OCI-LY3 (cell line): ENCODE measurements at regions not wholly inside any gene's neighbourhood (a gene's known extent, or its start where the extent isn't known, plus 50 kb on each side); places are given as distances from the start of the nearest gene placed in this dataset.

Source experiments
- H2AFZ ChIP-seq: fragments of 200-600, 300-600 bp; shearing (Covaris generic); 2 replicates; pipeline ENCODE4 v1.6.0; 2014; ENCODE audit warnings: antibody characterized with exemption, low read depth, low read length
- H3K27ac ChIP-seq: fragments of 200-600, 300-600 bp; sonication (generic); 2 replicates; pipeline ENCODE4 v1.5.1; 2014; ENCODE audit warnings: mild to moderate bottlenecking, low read length, moderate library complexity, mixed read lengths
- H3K27me3 ChIP-seq: fragments of 200-600, 300-600 bp; sonication (generic); 2 replicates; pipeline ENCODE4 v1.6.1; 2014; ENCODE audit warnings: low read depth, low read length, mixed read lengths
- H3K36me3 ChIP-seq: fragments of 200-600, 300-600 bp; sonication (generic); replicated peaks from 2 replicates; pipeline ENCODE3; 2014; ENCODE audit warnings: low read depth, low read length, mixed read lengths
- H3K4me1 ChIP-seq: fragments of 300-600, 200-600 bp; sonication (generic); 2 replicates; pipeline ENCODE4 v1.6.1; 2014; ENCODE audit warnings: low read length, mixed read lengths
- H3K4me2 ChIP-seq: fragments of 200-600, 300-600 bp; sonication (generic); 2 replicates; pipeline ENCODE4 v1.6.1; 2014; ENCODE audit warnings: low read length, mixed read lengths
- H3K4me3 ChIP-seq: fragments of 300-600, 200-600 bp; sonication (generic); 2 replicates; pipeline ENCODE4 v1.5.1; 2014; ENCODE audit warnings: antibody characterized with exemption, mild to moderate bottlenecking, low read length, moderate library complexity
- H3K79me2 ChIP-seq: fragments of 300-600, 200-600 bp; shearing (Covaris generic); 2 replicates; pipeline ENCODE4 v1.6.1; 2014; ENCODE audit warnings: mild to moderate bottlenecking, low read length, mixed read lengths
- H3K9ac ChIP-seq: fragments of 300-600, 200-600 bp; shearing (Covaris generic); 2 replicates; pipeline ENCODE4 v1.6.0; 2014; ENCODE audit warnings: mild to moderate bottlenecking, low read length, moderate library complexity
- H3K9me3 ChIP-seq: fragments of 200-600, 300-600 bp; shearing (Covaris generic); 2 replicates; pipeline ENCODE4 v1.6.1; 2014; ENCODE audit warnings: low read length, mixed read lengths; ENCODE audit not compliant: insufficient read depth
- H4K20me1 ChIP-seq: fragments of 200-600, 300-600 bp; sonication (generic); 2 replicates; pipeline ENCODE4 v1.6.1; 2016; ENCODE audit warnings: low read length, mixed read lengths; ENCODE audit not compliant: insufficient read depth
- CTCF ChIP-seq: fragments of 200-600, 300-600 bp; sonication (generic); IDR thresholded peaks from 2 replicates; pipeline ENCODE4 v1.5.1; 2014; ENCODE audit warnings: antibody characterized with exemption, low read length, low read depth
- EZH2phosphoT487 ChIP-seq: fragments of 200-600 bp; shearing (Covaris generic); IDR thresholded peaks from 2 replicates; pipeline ENCODE4 v1.6.1; 2018; ENCODE audit warnings: antibody characterized with exemption, mixed run types, low read depth

GRCh38 chr5:168226012-168226411, 65.4 kb upstream of the WWC1 start:
- TF ChIP-seq EZH2phosphoT487 (no peak), CTCF (no peak)
- no peaks in the 10 kb centered on the region for H3K9me3 ChIP-seq
- no peak overlapping the region for H3K9ac ChIP-seq
- no peak overlapping the region for H3K4me3 ChIP-seq
- no peak overlapping the region for H2AFZ ChIP-seq
- H3K79me2 ChIP-seq = no peaks in the 10 kb centered on the region
- H3K36me3 ChIP-seq = no peaks in the 10 kb centered on the region
- no peak overlapping the region for H3K27ac ChIP-seq
- peaks cover 29% of the 10 kb centered on the region for H3K27me3 ChIP-seq
- no peaks in the 10 kb centered on the region for H3K4me1 ChIP-seq
- H4K20me1 ChIP-seq = no peaks in the 10 kb centered on the region
- H3K4me2 ChIP-seq = no peak overlapping the region

GRCh38 chr5:168227001-168227400, 64.4 kb upstream of the WWC1 start:
- Histone ChIP-seq H3K4me1 (no peaks in the 10 kb centered on the region), H4K20me1 (no peaks in the 10 kb centered on the region), H3K36me3 (no peaks in the 10 kb centered on the region), H3K79me2 (no peaks in the 10 kb centered on the region), H3K27ac (no peak overlapping the region), H3K9me3 (no peaks in the 10 kb centered on the region), H3K4me3 (no peak overlapping the region), H2AFZ (no peak overlapping the region), H3K9ac (no peak overlapping the region), H3K27me3 (peaks cover 25% of the 10 kb centered on the region), H3K4me2 (no peak overlapping the region)
- TF ChIP-seq EZH2phosphoT487 (no peak), CTCF (no peak)

- H3K4me3 ChIP-seq = no peak overlapping the region
- H4K20me1 ChIP-seq = no peaks in the 10 kb centered on the region
- no peaks in the 10 kb centered on the region for H3K36me3 ChIP-seq
- H3K9me3 ChIP-seq = no peaks in the 10 kb centered on the region
- no peak overlapping the region for H3K4me2 ChIP-seq
- no peaks in the 10 kb centered on the region for H3K79me2 ChIP-seq
- H3K4me1 ChIP-seq = no peaks in the 10 kb centered on the region
- H3K27me3 ChIP-seq = peaks cover 20% of the 10 kb centered on the region
- no peak overlapping the region for H2AFZ ChIP-seq
- no peak overlapping the region for H3K27ac ChIP-seq
- TF ChIP-seq CTCF (no peak), EZH2phosphoT487 (no peak)
- H3K9ac ChIP-seq = no peak overlapping the region
Measured at GRCh38 chr5:168227973-168228615, 63.4 kb upstream of the WWC1 start.

- Histone ChIP-seq H3K4me1 (no peaks in the 10 kb centered on the region), H2AFZ (no peak overlapping the region), H3K4me2 (no peak overlapping the region), H3K4me3 (no peak overlapping the region), H3K9ac (no peak overlapping the region), H3K27me3 (peaks cover 18% of the 10 kb centered on the region), H3K9me3 (no peaks in the 10 kb centered on the region), H3K79me2 (no peaks in the 10 kb centered on the region), H3K27ac (no peak overlapping the region), H4K20me1 (no peaks in the 10 kb centered on the region), H3K36me3 (no peaks in the 10 kb centered on the region)
- TF ChIP-seq EZH2phosphoT487 (no peak), CTCF (no peak)
Measured at GRCh38 chr5:168228668-168229067, 62.8 kb upstream of the WWC1 start.
